ENCODE measurements at regions not wholly inside any gene's neighbourhood (a gene's known extent, or its start where the extent isn't known, plus 50 kb on each side); places are given as distances from the start of the nearest gene placed in this dataset.

- TF ChIP-seq CHD2 (IDR thresholded peaks at IDR 0.05; ENCODE audit: low read length, partially characterized antibody) (no peak), NRF1 (IDR thresholded peaks at IDR 0.05; ENCODE audit: low read depth, low read length) (no peak), CTCF (IDR thresholded peaks at IDR 0.05) (no peak), NFIC (IDR thresholded peaks at IDR 0.05; ENCODE audit: borderline replicate concordance) (no peak), MAX (IDR thresholded peaks at IDR 0.05; ENCODE audit: low read depth) (no peak), JUND (IDR thresholded peaks at IDR 0.05) (no peak), SIN3A (IDR thresholded peaks at IDR 0.05; ENCODE audit: borderline replicate concordance, low read depth, low read length) (no peak)
Measured at GRCh38 chr2:2738684-2739083, 407.6 kb upstream of the MYT1L start.
